HCT116 (cell line): ENCODE measurements at regions not wholly inside any gene's neighbourhood (a gene's known extent, or its start where the extent isn't known, plus 50 kb on each side); places are given as distances from the start of the nearest gene placed in this dataset.

Source experiments
- ATAC-seq: fragments of 200-7000 bp; cut with Tn5 transposase; 2 replicates; pipeline ENCODE4 v1.9.1; 2020; ENCODE audit warnings: mild to moderate bottlenecking, moderate library complexity
- BruUV-seq: library from RNA; stranded (reverse); fragments of 400-500 nt; replicated peaks from 2 replicates; lab custom pipeline; 2021; lab: Mats Ljungman, UMichigan
- CTCF ChIA-PET: fragments of 300-600 bp; sonication (Branson Sonifier 250); formaldehyde crosslinking; loops from one replicate; lab custom pipeline; 2021; ENCODE audit warnings: antibody characterized with exemption; lab: Charles Lee
- POLR2A ChIA-PET: fragments of 300-600, 350-600 bp; sonication (Branson Sonifier 250); formaldehyde crosslinking; loops from one replicate; lab custom pipeline; 2021; ENCODE audit warnings: antibody characterized with exemption; lab: Charles Lee
- RAD21 ChIA-PET, 2 experiments: fragments of 300-600 bp; sonication (Branson Sonifier 250); formaldehyde crosslinking; loops; one replicate each; lab custom pipeline; 2023; ENCODE audit warnings: low total read pairs in 2 of 2; ENCODE audit not compliant: uncharacterized antibody in 2 of 2, unreplicated experiment in 2 of 2, low non-redundant PET in 1 of 2; lab: Charles Lee
- DNase-seq: peaks from one replicate; pipeline ENCODE4 v3.0.0-alpha.2; 2010; ENCODE audit warnings: low read depth, low spot score
- H2AFZ ChIP-seq: fragments of 200-600 bp; shearing (Covaris generic), sonication (generic); 2 replicates; pipeline ENCODE4 v1.6.1; 2017; ENCODE audit warnings: low read depth, mixed run types, mixed read lengths, antibody characterized with exemption, low read length; ENCODE audit not compliant: poor library complexity, severe bottlenecking
- H3K27ac ChIP-seq: 2 replicates; pipeline ENCODE4 v1.5.1; 2012; ENCODE audit warnings: low read depth, low read length
- H3K27me3 ChIP-seq: fragments of 200-600 bp; sonication (generic); 2 replicates; pipeline ENCODE4 v1.6.1; 2016; ENCODE audit warnings: mixed run types, low read length, mixed read lengths; ENCODE audit not compliant: insufficient read depth
- H3K36me3 ChIP-seq, 2 experiments: fragments of 200-500 bp in 1 of 2; fragments of 200-600 bp in 1 of 2; sonication (Bioruptor generic) in 1 of 2; sonication (generic) in 1 of 2; 2 replicates each; pipeline versions ENCODE4 v1.5.1 to v1.6.1; 2014 to 2016; ENCODE audit warnings: low read length in 2 of 2, inconsistent platforms in 1 of 2, mixed read lengths in 1 of 2, mixed run types in 1 of 2; ENCODE audit not compliant: insufficient read depth in 2 of 2, control insufficient read depth in 1 of 2
- H3K4me1 ChIP-seq, 2 experiments: fragments of 200-600 bp in 1 of 2; sonication (generic) in 1 of 2; 2 replicates each; pipeline versions ENCODE4 v1.5.1 to v1.6.1; 2012 to 2017; ENCODE audit warnings: low read length in 2 of 2, inconsistent platforms in 1 of 2, mild to moderate bottlenecking in 1 of 2, mixed read lengths in 1 of 2, mixed run types in 1 of 2, moderate library complexity in 1 of 2; ENCODE audit not compliant: insufficient read depth in 2 of 2, control insufficient read depth in 1 of 2
- H3K4me2 ChIP-seq: fragments of 200-600 bp; sonication (generic); 2 replicates; pipeline ENCODE4 v1.6.1; 2017; ENCODE audit warnings: mixed run types, low read length, mixed read lengths
- H3K4me3 ChIP-seq, 2 experiments: fragments of 200-600 bp in 1 of 2; sonication (generic) in 1 of 2; replicated peaks in 1 of 2; 2 replicates each; pipeline ENCODE4 v1.5.1; 2011 to 2016; ENCODE audit warnings: low read length in 2 of 2, control low read depth in 1 of 2, low read depth in 1 of 2, mild to moderate bottlenecking in 1 of 2, mixed read lengths in 1 of 2, mixed run types in 1 of 2
- H3K79me2 ChIP-seq: fragments of 200-600 bp; sonication (generic); 2 replicates; pipeline ENCODE4 v1.6.1; 2017; ENCODE audit warnings: mild to moderate bottlenecking, mixed run types, low read length, moderate library complexity, mixed read lengths; ENCODE audit not compliant: insufficient read depth
- H3K9ac ChIP-seq: fragments of 200-600 bp; sonication (generic); 2 replicates; pipeline ENCODE4 v1.6.1; 2016; ENCODE audit warnings: low read length, mixed read lengths
- H3K9me2 ChIP-seq: fragments of 200-600 bp; sonication (generic), shearing (Covaris generic); 2 replicates; pipeline ENCODE4 v1.6.1; 2017; ENCODE audit warnings: mixed run types, mild to moderate bottlenecking, moderate library complexity; ENCODE audit not compliant: insufficient read depth
- H3K9me3 ChIP-seq, 2 experiments: fragments of 200-500 bp in 1 of 2; fragments of 200-600 bp in 1 of 2; sonication (Bioruptor generic) in 1 of 2; sonication (generic) in 1 of 2; 2 replicates each; pipeline ENCODE4 v1.6.1; 2014 to 2017; ENCODE audit warnings: low read length in 2 of 2, mixed read lengths in 2 of 2, inconsistent platforms in 1 of 2, low read depth in 1 of 2, mild to moderate bottlenecking in 1 of 2, mixed run types in 1 of 2, moderate library complexity in 1 of 2; ENCODE audit not compliant: control insufficient read depth in 1 of 2, insufficient read depth in 1 of 2
- H4K20me1 ChIP-seq: fragments of 200-600 bp; sonication (generic), shearing (Covaris generic); 2 replicates; pipeline ENCODE4 v1.6.1; 2017; ENCODE audit warnings: mixed run types, mild to moderate bottlenecking, moderate library complexity; ENCODE audit not compliant: insufficient read depth
- CEBPB ChIP-seq: IDR thresholded peaks from 2 replicates; pipeline ENCODE4 v1.6.1; 2012; ENCODE audit warnings: low read depth
- ELF1 ChIP-seq: IDR thresholded peaks from 2 replicates; pipeline ENCODE4 v1.6.1; 2012; ENCODE audit warnings: low read depth, borderline replicate concordance
- JUND ChIP-seq: IDR thresholded peaks from 2 replicates; pipeline ENCODE4 v1.6.1; 2012
- RAD21 ChIP-seq: IDR thresholded peaks from 2 replicates; pipeline ENCODE4 v1.6.1; 2012; ENCODE audit warnings: low read depth, mild to moderate bottlenecking
- REST ChIP-seq: IDR thresholded peaks from 2 replicates; pipeline ENCODE4 v1.6.1; 2012; ENCODE audit warnings: low read depth
- SP1 ChIP-seq: IDR thresholded peaks from 2 replicates; pipeline ENCODE4 v1.6.1; 2012; ENCODE audit warnings: low read depth
- SRF ChIP-seq: IDR thresholded peaks from 2 replicates; pipeline ENCODE4 v1.6.1; 2012; ENCODE audit warnings: low read depth
- TCF7L2 ChIP-seq: IDR thresholded peaks from 2 replicates; pipeline ENCODE4 v1.7.0; 2011; ENCODE audit warnings: borderline replicate concordance, inconsistent platforms; ENCODE audit not compliant: insufficient read depth, insufficient read length; ENCODE audit errors: extremely low read depth
- YY1 ChIP-seq: IDR thresholded peaks from 2 replicates; pipeline ENCODE4 v1.6.1; 2011; ENCODE audit warnings: low read length, low read depth, moderate library complexity, mild to moderate bottlenecking; ENCODE audit not compliant: insufficient replicate concordance; ENCODE audit errors: extremely low read depth
- ZBTB33 ChIP-seq: IDR thresholded peaks from 2 replicates; pipeline ENCODE4 v1.6.1; 2011; ENCODE audit warnings: mild to moderate bottlenecking, low read length, moderate library complexity; ENCODE audit not compliant: insufficient replicate concordance; ENCODE audit errors: extremely low read depth
- ZFX ChIP-seq: fragments of 450-650 bp; IDR thresholded peaks from 2 replicates; pipeline ENCODE4 v1.6.1; 2017
- ZNF274 ChIP-seq: fragments of 200-500 bp; sonication (Bioruptor generic); IDR thresholded peaks from 2 replicates; pipeline ENCODE4 v1.6.1; 2014; ENCODE audit warnings: mild to moderate bottlenecking, low read depth, low read length, inconsistent platforms
- intact Hi-C: fragments of 100-400 bp; cut with micrococcal nuclease; formaldehyde crosslinking; loops from 2 replicates; pipeline ENCODE4 v1.10.0; 2022
- TF ChIP-seq, protein P1 (sequence below): IDR thresholded peaks from 2 replicates; pipeline ENCODE4 v1.6.1; 2012
- TF ChIP-seq, protein P2 (sequence below), 3 experiments: fragments of 200-600 bp in 1 of 3; sonication (generic) in 1 of 3; IDR thresholded peaks in 2 of 3; conservative IDR thresholded peaks in 1 of 3; 2 replicates each; pipeline ENCODE4 v1.5.1; 2012 to 2017; ENCODE audit warnings: low read depth in 2 of 3, low read length in 2 of 3, antibody characterized with exemption in 1 of 3, borderline replicate concordance in 1 of 3, control low read depth in 1 of 3, mild to moderate bottlenecking in 1 of 3, mixed read lengths in 1 of 3, mixed run types in 1 of 3, moderate library complexity in 1 of 3; ENCODE audit not compliant: insufficient read depth in 1 of 3

- no peak for TF ChIP-seq ZBTB33
- TF ChIP-seq ELF1, result no peak
- no peak for TF ChIP-seq SRF
- TF ChIP-seq, protein P1, sequence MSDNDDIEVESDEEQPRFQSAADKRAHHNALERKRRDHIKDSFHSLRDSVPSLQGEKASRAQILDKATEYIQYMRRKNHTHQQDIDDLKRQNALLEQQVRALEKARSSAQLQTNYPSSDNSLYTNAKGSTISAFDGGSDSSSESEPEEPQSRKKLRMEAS, result no peak
- TF ChIP-seq ZNF274, result no peak
- no peak for TF ChIP-seq RAD21
- no peak for TF ChIP-seq YY1
These were observed 755.0 kb upstream of the ZNF608 start (continued) for GRCh38 chr5:125501396-125501795.

DNA sequence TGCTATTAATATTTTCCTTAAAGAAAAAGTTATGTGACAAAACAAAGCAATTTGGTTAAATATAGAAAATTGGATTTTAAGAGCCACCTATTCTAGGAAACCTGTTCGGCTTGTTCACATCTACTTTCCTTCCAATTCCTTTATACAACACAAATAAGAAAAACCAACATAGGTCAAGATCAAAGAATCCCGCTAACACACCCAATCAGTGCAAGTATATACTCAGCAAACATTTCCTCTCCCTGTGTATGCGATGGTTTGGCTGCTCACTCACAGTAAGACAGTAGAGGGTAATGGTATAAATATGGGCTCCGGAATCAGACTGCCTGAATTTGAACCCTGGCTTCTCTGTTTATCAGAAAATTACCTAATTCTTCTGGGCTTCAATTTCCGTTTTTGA, 757.5 kb upstream of the ZNF608 start:
- H3K27me3 ChIP-seq, result no peaks in the 10 kb centered on the region
- CTCF ChIA-PET, result no interaction called here
- H3K9me3 ChIP-seq, result no peaks in the 10 kb centered on the region
- H4K20me1 ChIP-seq, result no peaks in the 10 kb centered on the region
- no TSS peak for BruUV-seq
- H3K4me3 ChIP-seq, result no peak overlapping the region
- H3K4me2 ChIP-seq, result no peak overlapping the region
- ATAC-seq (no peak), DNase-seq (no peak)
- H3K27ac ChIP-seq, result no peak overlapping the region
- intact Hi-C loops, result no loop called here
- no peaks in the 10 kb centered on the region for H3K79me2 ChIP-seq
- H3K4me1 ChIP-seq, result no peaks in the 10 kb centered on the region
- RAD21 ChIA-PET, result no interaction called here
- H3K36me3 ChIP-seq, result no peaks in the 10 kb centered on the region
- no peak overlapping the region for H2AFZ ChIP-seq
- POLR2A ChIA-PET, result no interaction called here
- no peaks in the 10 kb centered on the region for H3K9me2 ChIP-seq
- H3K9ac ChIP-seq, result no peak overlapping the region
- TF ChIP-seq REST (no peak), CEBPB (no peak), ZBTB33 (no peak), SP1 (no peak), TCF7L2 (no peak), JUND (no peak), YY1 (no peak), ELF1 (no peak), ZFX (no peak)
- TF ChIP-seq, protein P2, sequence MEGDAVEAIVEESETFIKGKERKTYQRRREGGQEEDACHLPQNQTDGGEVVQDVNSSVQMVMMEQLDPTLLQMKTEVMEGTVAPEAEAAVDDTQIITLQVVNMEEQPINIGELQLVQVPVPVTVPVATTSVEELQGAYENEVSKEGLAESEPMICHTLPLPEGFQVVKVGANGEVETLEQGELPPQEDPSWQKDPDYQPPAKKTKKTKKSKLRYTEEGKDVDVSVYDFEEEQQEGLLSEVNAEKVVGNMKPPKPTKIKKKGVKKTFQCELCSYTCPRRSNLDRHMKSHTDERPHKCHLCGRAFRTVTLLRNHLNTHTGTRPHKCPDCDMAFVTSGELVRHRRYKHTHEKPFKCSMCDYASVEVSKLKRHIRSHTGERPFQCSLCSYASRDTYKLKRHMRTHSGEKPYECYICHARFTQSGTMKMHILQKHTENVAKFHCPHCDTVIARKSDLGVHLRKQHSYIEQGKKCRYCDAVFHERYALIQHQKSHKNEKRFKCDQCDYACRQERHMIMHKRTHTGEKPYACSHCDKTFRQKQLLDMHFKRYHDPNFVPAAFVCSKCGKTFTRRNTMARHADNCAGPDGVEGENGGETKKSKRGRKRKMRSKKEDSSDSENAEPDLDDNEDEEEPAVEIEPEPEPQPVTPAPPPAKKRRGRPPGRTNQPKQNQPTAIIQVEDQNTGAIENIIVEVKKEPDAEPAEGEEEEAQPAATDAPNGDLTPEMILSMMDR (IDR thresholded peaks at IDR 0.05 in 2 of 3, conservative IDR thresholded peaks at IDR 0.05 in 1 of 3; ENCODE audit: borderline replicate concordance in 1 of 3, insufficient read depth in 1 of 3, low read depth in 2 of 3, low read length in 2 of 3), result no peak
- TF ChIP-seq, protein P1, result no peak
